ENCODE measurements at regions not wholly inside any gene's neighbourhood (a gene's known extent, or its start where the extent isn't known, plus 50 kb on each side); places are given as distances from the start of the nearest gene placed in this dataset.

GRCh38 chr2:6082625-6083018 is 390.4 kb downstream of the SOX11 start:
- peak; percentile 17 for DNase-seq (ENCODE audit: low spot score)
- H3K4me3 Mint-ChIP-seq, result peak overlapping the region; percentile 67
- Histone ChIP-seq H4K20me1 (ENCODE audit: low read depth) (no peaks in the 10 kb centered on the region), H3K27ac (no peak overlapping the region), H3K9ac (no peak overlapping the region), H3K36me3 (no peaks in the 10 kb centered on the region), H3K4me1 (peaks cover 34% of the 10 kb centered on the region), H3K9me3 (ENCODE audit: low read depth) (peaks cover 5% of the 10 kb centered on the region), H3K4me2 (peak overlapping the region; percentile 8), H3K79me2 (ENCODE audit: low read depth) (no peaks in the 10 kb centered on the region), H2AFZ (replicated peaks) (no peak overlapping the region), H3K4me3 (no peak overlapping the region), H3K27me3 (no peaks in the 10 kb centered on the region), H3F3A (ENCODE audit: low read depth) (peaks cover 19% of the 10 kb centered on the region)
- peaks cover 21% of the 10 kb centered on the region for H3K9me3 Mint-ChIP-seq
- TF ChIP-seq CTCF (IDR thresholded peaks at IDR 0.05) (no peak), EZH2phosphoT487 (IDR thresholded peaks at IDR 0.05) (no peak), EZH2 (IDR thresholded peaks at IDR 0.05) (no peak)
- peaks cover 10% of the 10 kb centered on the region for H3K36me3 Mint-ChIP-seq
- peaks cover 61% of the 10 kb centered on the region for H3K4me1 Mint-ChIP-seq
- H3K27me3 Mint-ChIP-seq (ENCODE audit: insufficient read depth, low read depth), result peaks cover 11% of the 10 kb centered on the region
- peak overlapping the region; percentile 98 for H3K27ac Mint-ChIP-seq

DNA sequence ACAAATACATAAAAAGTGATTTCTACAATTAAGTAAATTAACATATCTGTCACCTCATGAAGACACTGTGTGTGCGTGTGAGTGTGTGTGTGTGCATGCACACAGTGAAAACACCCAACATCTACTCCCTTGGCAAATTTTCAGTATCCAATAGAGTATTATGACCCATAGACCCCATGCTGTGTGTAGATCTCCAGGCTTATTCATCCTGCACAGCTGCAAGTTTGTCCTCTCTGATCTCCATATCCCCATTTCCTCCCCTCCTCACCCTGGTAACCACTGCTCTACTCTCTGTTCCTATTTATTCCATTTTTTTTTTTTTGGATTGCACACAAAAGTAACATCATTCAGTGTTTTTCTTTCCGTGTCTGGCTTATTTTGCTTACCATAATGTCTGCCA is 391.0 kb downstream of the SOX11 start:
- TF ChIP-seq EZH2phosphoT487 (IDR thresholded peaks at IDR 0.05) (no peak), CTCF (IDR thresholded peaks at IDR 0.05) (no peak), EZH2 (IDR thresholded peaks at IDR 0.05) (no peak)
- Mint-ChIP-seq H3K27me3 (ENCODE audit: insufficient read depth, low read depth) (peaks cover 14% of the 10 kb centered on the region), H3K4me3 (no peak overlapping the region), H3K36me3 (peaks cover 14% of the 10 kb centered on the region), H3K27ac (peak overlapping the region; percentile 72), H3K4me1 (peaks cover 56% of the 10 kb centered on the region), H3K9me3 (peaks cover 26% of the 10 kb centered on the region)
- Histone ChIP-seq H3K4me1 (peaks cover 30% of the 10 kb centered on the region), H3K27ac (no peak overlapping the region), H3K27me3 (no peaks in the 10 kb centered on the region), H3K9me3 (ENCODE audit: low read depth) (peaks cover 10% of the 10 kb centered on the region), H4K20me1 (ENCODE audit: low read depth) (no peaks in the 10 kb centered on the region), H3K4me2 (peak overlapping the region; percentile 8), H3K4me3 (no peak overlapping the region), H3F3A (ENCODE audit: low read depth) (peaks cover 19% of the 10 kb centered on the region), H2AFZ (replicated peaks) (no peak overlapping the region), H3K9ac (no peak overlapping the region), H3K36me3 (no peaks in the 10 kb centered on the region), H3K79me2 (ENCODE audit: low read depth) (no peaks in the 10 kb centered on the region)
- DNase-seq (ENCODE audit: low spot score), result no peak

GRCh38 chr2:6089474-6089873 is 397.3 kb downstream of the SOX11 start:
- Histone ChIP-seq H3K4me3 (no peak overlapping the region), H3K9ac (no peak overlapping the region), H3K79me2 (ENCODE audit: low read depth) (no peaks in the 10 kb centered on the region), H3K9me3 (ENCODE audit: low read depth) (peaks cover 11% of the 10 kb centered on the region), H3K36me3 (no peaks in the 10 kb centered on the region), H3K4me1 (no peaks in the 10 kb centered on the region), H3K4me2 (no peak overlapping the region), H3K27me3 (no peaks in the 10 kb centered on the region), H3K27ac (no peak overlapping the region), H3F3A (ENCODE audit: low read depth) (no peaks in the 10 kb centered on the region), H2AFZ (replicated peaks) (peak overlapping the region; percentile 52), H4K20me1 (ENCODE audit: low read depth) (no peaks in the 10 kb centered on the region)
- no peak overlapping the region for H3K27ac Mint-ChIP-seq
- H3K4me3 Mint-ChIP-seq, result no peak overlapping the region
- DNase-seq (ENCODE audit: low spot score), result no peak
- H3K27me3 Mint-ChIP-seq (ENCODE audit: insufficient read depth, low read depth), result peaks cover 10% of the 10 kb centered on the region
- no peak for TF ChIP-seq CTCF (IDR thresholded peaks at IDR 0.05)
- no peak for TF ChIP-seq EZH2 (IDR thresholded peaks at IDR 0.05)
- TF ChIP-seq EZH2phosphoT487 (IDR thresholded peaks at IDR 0.05), result no peak
- H3K36me3 Mint-ChIP-seq, result peaks cover 16% of the 10 kb centered on the region
- peaks cover 37% of the 10 kb centered on the region for H3K9me3 Mint-ChIP-seq
- peaks cover 26% of the 10 kb centered on the region for H3K4me1 Mint-ChIP-seq

Data from neural progenitor cell (in vitro differentiated cells).